GM21825 (cell line): ENCODE measurements at regions not wholly inside any gene's neighbourhood (a gene's known extent, or its start where the extent isn't known, plus 50 kb on each side); places are given as distances from the start of the nearest gene placed in this dataset.
"Not testable (repeated sequence)": the region's sequence is repeated elsewhere in the genome, so short reads cannot be mapped to it uniquely, and the experiment has no call there.

Experiments used
- ATAC-seq: cut with Tn5 transposase; IDR thresholded peaks from one replicate; pipeline ENCODE4 v1.9.1; 2021; ENCODE audit warnings: mild to moderate bottlenecking, moderate library complexity; ENCODE audit not compliant: unreplicated experiment

GRCh38 chr6:56724455-56724854, 81.8 kb upstream of the DST start:
- ATAC-seq: no peak

GRCh38 chr6:56720882-56721281, 78.2 kb upstream of the DST start:
- no peak for ATAC-seq

GRCh38 chr6:56720202-56720601, 77.5 kb upstream of the DST start:
- not testable (repeated sequence) for ATAC-seq

- not testable (repeated sequence) for ATAC-seq
Measured at GRCh38 chr6:56719315-56720058, 76.8 kb upstream of the DST start.

GRCh38 chr6:56718236-56718635, 75.5 kb upstream of the DST start:
- ATAC-seq: no peak

GRCh38 chr6:56716229-56716628, 73.5 kb upstream of the DST start:
- no peak for ATAC-seq

GRCh38 chr6:56715741-56716140, 73.1 kb upstream of the DST start:
- ATAC-seq: no peak

GRCh38 chr6:56714982-56715456, 72.3 kb upstream of the DST start:
- ATAC-seq: no peak

- no peak for ATAC-seq
Measured at GRCh38 chr6:56714273-56714672, 71.6 kb upstream of the DST start.

- ATAC-seq: no peak
Measured at GRCh38 chr6:56713254-56713672, 70.6 kb upstream of the DST start.

GRCh38 chr6:56710967-56711366, 68.3 kb upstream of the DST start:
- ATAC-seq: no peak

GRCh38 chr6:56709650-56710049, 67.0 kb upstream of the DST start:
- no peak for ATAC-seq

GRCh38 chr6:56708810-56709597, 66.3 kb upstream of the DST start:
- ATAC-seq: peak; percentile 50

GRCh38 chr6:56706981-56707726, 64.5 kb upstream of the DST start:
- no peak for ATAC-seq

GRCh38 chr6:56699066-56699654, 56.5 kb upstream of the DST start:
- ATAC-seq: no peak

- ATAC-seq: no peak
Measured at GRCh38 chr6:56695702-56696101, 53.0 kb upstream of the DST start.

GRCh38 chr6:56694002-56694401, 51.3 kb upstream of the DST start:
- no peak for ATAC-seq

GRCh38 chr6:56693246-56693607, 50.5 kb upstream of the DST start:
- no peak for ATAC-seq

- ATAC-seq: no peak
Measured at GRCh38 chr6:56692523-56693245, 50.0 kb upstream of the DST start.
